ENCODE measurements at regions not wholly inside any gene's neighbourhood (a gene's known extent, or its start where the extent isn't known, plus 50 kb on each side); places are given as distances from the start of the nearest gene placed in this dataset.

DNA sequence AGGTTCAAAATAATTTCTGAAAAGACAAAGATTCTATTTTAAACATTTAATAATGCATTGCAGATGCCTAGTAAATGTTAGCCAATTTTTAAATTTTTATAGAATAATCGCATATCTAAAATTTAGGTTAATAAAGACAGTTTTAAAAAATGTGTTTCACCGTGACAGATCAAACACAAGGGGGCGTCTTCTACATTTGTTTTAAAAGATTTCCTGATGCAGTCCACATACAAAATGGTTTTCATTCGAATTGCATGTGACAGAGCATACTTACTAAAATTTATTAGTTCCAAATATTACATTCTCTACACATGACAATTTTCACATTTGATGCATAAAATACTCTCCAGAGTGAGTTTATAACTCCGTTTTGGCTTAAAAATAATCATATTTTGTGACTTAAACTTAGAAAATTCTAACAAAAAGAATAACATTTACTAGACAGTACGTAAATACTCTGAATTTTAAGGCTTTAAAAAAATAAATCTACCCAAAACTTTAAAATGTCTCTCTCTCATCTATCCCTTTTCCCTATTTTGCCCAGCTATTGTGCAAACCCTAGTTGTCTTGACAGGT lies 75.5 kb downstream of the ADAMTS1 start:
- H3K27ac ChIP-seq (ENCODE audit: control insufficient read depth, insufficient read depth, low read length), result no peak overlapping the region
- no peaks in the 10 kb centered on the region for H3K27me3 ChIP-seq (ENCODE audit: control insufficient read depth, extremely low read depth, insufficient read depth, low read length)
- H3K9ac ChIP-seq (ENCODE audit: control insufficient read depth, extremely low read depth, insufficient read depth, low read length), result no peak overlapping the region
- no peak overlapping the region for H3K4me3 ChIP-seq (ENCODE audit: control insufficient read depth in 2 of 3, extremely low read depth in 1 of 3, insufficient read depth in 2 of 3, low read depth in 1 of 3, low read length in 3 of 3)
- FAIRE-seq (no peak), DNase-seq (ENCODE audit: low read depth, low spot score) (no peak)
- dilution Hi-C loops (cut with MboI; ENCODE audit: extremely low pct_ligation_motif_present, low sequenced_read_pairs), result no loop called here
- no peak overlapping the region for H2AFZ ChIP-seq (ENCODE audit: control insufficient read depth, low read length)
- H3K9me1 ChIP-seq (ENCODE audit: control insufficient read depth, extremely low read depth, insufficient read depth, low read length), result no peaks in the 10 kb centered on the region
- H3K4me1 ChIP-seq (ENCODE audit: control insufficient read depth, extremely low read depth, insufficient read depth, low read length), result no peaks in the 10 kb centered on the region
- no peaks in the 10 kb centered on the region for H3K36me3 ChIP-seq (ENCODE audit: control insufficient read depth in 2 of 2, extremely low read depth in 1 of 2, insufficient read depth in 2 of 2, low read length in 2 of 2)
- H4K20me1 ChIP-seq (ENCODE audit: control insufficient read depth, extremely low read depth, insufficient read depth, low read length), result no peaks in the 10 kb centered on the region
- TF ChIP-seq, protein P1, sequence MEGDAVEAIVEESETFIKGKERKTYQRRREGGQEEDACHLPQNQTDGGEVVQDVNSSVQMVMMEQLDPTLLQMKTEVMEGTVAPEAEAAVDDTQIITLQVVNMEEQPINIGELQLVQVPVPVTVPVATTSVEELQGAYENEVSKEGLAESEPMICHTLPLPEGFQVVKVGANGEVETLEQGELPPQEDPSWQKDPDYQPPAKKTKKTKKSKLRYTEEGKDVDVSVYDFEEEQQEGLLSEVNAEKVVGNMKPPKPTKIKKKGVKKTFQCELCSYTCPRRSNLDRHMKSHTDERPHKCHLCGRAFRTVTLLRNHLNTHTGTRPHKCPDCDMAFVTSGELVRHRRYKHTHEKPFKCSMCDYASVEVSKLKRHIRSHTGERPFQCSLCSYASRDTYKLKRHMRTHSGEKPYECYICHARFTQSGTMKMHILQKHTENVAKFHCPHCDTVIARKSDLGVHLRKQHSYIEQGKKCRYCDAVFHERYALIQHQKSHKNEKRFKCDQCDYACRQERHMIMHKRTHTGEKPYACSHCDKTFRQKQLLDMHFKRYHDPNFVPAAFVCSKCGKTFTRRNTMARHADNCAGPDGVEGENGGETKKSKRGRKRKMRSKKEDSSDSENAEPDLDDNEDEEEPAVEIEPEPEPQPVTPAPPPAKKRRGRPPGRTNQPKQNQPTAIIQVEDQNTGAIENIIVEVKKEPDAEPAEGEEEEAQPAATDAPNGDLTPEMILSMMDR (optimal IDR thresholded peaks at IDR 0.05 in 1 of 3, IDR thresholded peaks at IDR 0.05 in 1 of 3, conservative IDR thresholded peaks at IDR 0.05 in 1 of 3; ENCODE audit: extremely low read depth in 1 of 3, insufficient read depth in 2 of 3, low read length in 3 of 3), result peak in 2 of 3 experiments; percentile 32 to 35
- TF ChIP-seq EZH2 (IDR thresholded peaks at IDR 0.05; ENCODE audit: low read length), result no peak
- no peaks in the 10 kb centered on the region for H3K79me2 ChIP-seq (ENCODE audit: control insufficient read depth, insufficient read depth, low read length)
- H3K9me3 ChIP-seq (ENCODE audit: control insufficient read depth, low read depth, low read length), result no peaks in the 10 kb centered on the region
- H3K4me2 ChIP-seq (ENCODE audit: control insufficient read depth, extremely low read depth, insufficient read depth, low read depth, low read length), result no peak overlapping the region

DNA sequence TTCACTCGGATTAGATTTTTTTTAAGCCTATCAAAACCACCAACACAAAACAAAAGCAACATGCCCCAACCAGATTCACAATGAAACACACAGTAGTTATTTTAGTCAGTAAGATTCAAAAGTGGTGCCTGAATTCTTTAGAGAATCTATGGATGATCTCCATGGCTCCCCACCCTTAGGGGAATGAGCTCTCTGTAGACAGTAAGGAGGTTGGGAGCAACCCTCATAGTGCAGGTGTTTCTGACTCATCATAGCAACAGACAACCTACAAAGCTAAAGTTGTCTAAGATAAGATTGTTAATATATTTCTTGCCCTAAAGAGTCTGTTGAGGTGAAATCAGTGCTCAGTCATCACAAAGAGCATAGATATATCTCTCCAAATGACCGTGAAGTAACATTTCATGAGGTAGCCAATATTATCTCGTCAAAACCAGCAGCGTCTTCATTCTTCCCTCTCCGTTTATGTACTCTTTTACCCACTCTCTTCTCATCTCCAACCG lies 78.3 kb downstream of the ADAMTS1 start:
- TF ChIP-seq, protein P1 (optimal IDR thresholded peaks at IDR 0.05 in 1 of 3, IDR thresholded peaks at IDR 0.05 in 1 of 3, conservative IDR thresholded peaks at IDR 0.05 in 1 of 3; ENCODE audit: extremely low read depth in 1 of 3, insufficient read depth in 2 of 3, low read length in 3 of 3), result no peak
- no peak for TF ChIP-seq EZH2 (IDR thresholded peaks at IDR 0.05; ENCODE audit: low read length)

More for the DNA sequence above, 78.3 kb downstream of the ADAMTS1 start:
- Histone ChIP-seq H3K9me1 (ENCODE audit: control insufficient read depth, extremely low read depth, insufficient read depth, low read length) (no peaks in the 10 kb centered on the region), H3K4me3 (ENCODE audit: control insufficient read depth in 2 of 3, extremely low read depth in 1 of 3, insufficient read depth in 2 of 3, low read depth in 1 of 3, low read length in 3 of 3) (no peak overlapping the region), H3K9ac (ENCODE audit: control insufficient read depth, extremely low read depth, insufficient read depth, low read length) (no peak overlapping the region), H2AFZ (ENCODE audit: control insufficient read depth, low read length) (no peak overlapping the region), H3K4me2 (ENCODE audit: control insufficient read depth, extremely low read depth, insufficient read depth, low read depth, low read length) (no peak overlapping the region), H4K20me1 (ENCODE audit: control insufficient read depth, extremely low read depth, insufficient read depth, low read length) (no peaks in the 10 kb centered on the region), H3K79me2 (ENCODE audit: control insufficient read depth, insufficient read depth, low read length) (no peaks in the 10 kb centered on the region), H3K36me3 (ENCODE audit: control insufficient read depth in 2 of 2, extremely low read depth in 1 of 2, insufficient read depth in 2 of 2, low read length in 2 of 2) (no peaks in the 10 kb centered on the region), H3K27me3 (ENCODE audit: control insufficient read depth, extremely low read depth, insufficient read depth, low read length) (no peaks in the 10 kb centered on the region), H3K27ac (ENCODE audit: control insufficient read depth, insufficient read depth, low read length) (no peak overlapping the region), H3K4me1 (ENCODE audit: control insufficient read depth, extremely low read depth, insufficient read depth, low read length) (no peaks in the 10 kb centered on the region), H3K9me3 (ENCODE audit: control insufficient read depth, low read depth, low read length) (no peaks in the 10 kb centered on the region)
- FAIRE-seq (no peak), DNase-seq (ENCODE audit: low read depth, low spot score) (no peak)
- dilution Hi-C loops (cut with MboI; ENCODE audit: extremely low pct_ligation_motif_present, low sequenced_read_pairs), result no loop called here
